ENCODE measurements at regions not wholly inside any gene's neighbourhood (a gene's known extent, or its start where the extent isn't known, plus 50 kb on each side); places are given as distances from the start of the nearest gene placed in this dataset.

- H3K27me3 ChIP-seq (ENCODE audit: control insufficient read depth in 2 of 2, insufficient read depth in 2 of 2, low read length in 2 of 2): peaks cover 0 to 10% of the 10 kb centered on the region in 2 experiments
- intact Hi-C loops (cut with micrococcal nuclease): loop anchor here (10.0 kb wide), 1 partner anchor 291 kb away; no protein-coding TSS in a partner anchor
Observed at GRCh38 chr3:182686033-182686886, 107.0 kb upstream of the ATP11B start.

More at GRCh38 chr3:182686033-182686886, 107.0 kb upstream of the ATP11B start:
- H3K36me3 ChIP-seq (ENCODE audit: control insufficient read depth in 2 of 2, extremely low read depth in 1 of 2, insufficient read depth in 2 of 2, low read length in 2 of 2): no peaks in the 10 kb centered on the region
- H3K4me3 ChIP-seq (replicated peaks in 1 of 3; ENCODE audit: insufficient read depth in 1 of 3, low read depth in 1 of 3, low read length in 3 of 3): no peak overlapping the region
- H3K9me1 ChIP-seq (replicated peaks; ENCODE audit: control insufficient read depth, extremely low read depth, insufficient read depth, low read length): no peaks in the 10 kb centered on the region
- no peak overlapping the region for H3K9ac ChIP-seq (replicated peaks; ENCODE audit: extremely low read depth, insufficient read depth, low read length)
- DNase-seq (ENCODE audit: low read depth, low spot score): peak; percentile 8
- ChIA-PET POLR2A (interaction anchor here (0.6 kb wide), 1 partner anchor 965 kb away, joined by 3 read pairs; no protein-coding TSS in a partner anchor), CTCF (interaction anchor here (0.7 to 6.2 kb wide), 10 partner anchors 8 to 1476 kb away, joined by 3 to 63 read pairs (median 8); no protein-coding TSS in a partner anchor)
- no peaks in the 10 kb centered on the region for H3K9me3 ChIP-seq (replicated peaks; ENCODE audit: control insufficient read depth, insufficient read depth, low read length)
- dilution Hi-C loops (cut with MboI; ENCODE audit: extremely low pct_ligation_motif_present, low sequenced_read_pairs): no loop called here
- H2AFZ ChIP-seq (ENCODE audit: low read depth, low read length): no peak overlapping the region
- no TSS peak for BruUV-seq (replicated peaks)
- no peak overlapping the region for H3K27ac ChIP-seq (ENCODE audit: insufficient read depth, low read depth, low read length)
- H3K79me2 ChIP-seq (ENCODE audit: control insufficient read depth, insufficient read depth, low read length): no peaks in the 10 kb centered on the region
- no peaks in the 10 kb centered on the region for H4K20me1 ChIP-seq (replicated peaks; ENCODE audit: control insufficient read depth, extremely low read depth, insufficient read depth, low read length)
- TF ChIP-seq EZH2 (IDR thresholded peaks at IDR 0.05; ENCODE audit: borderline replicate concordance, low read depth, low read length, severe bottlenecking): no peak
- TF ChIP-seq GATA2 (IDR thresholded peaks at IDR 0.05; ENCODE audit: insufficient read depth, insufficient read length, low read depth, low read length): no peak
- no peak for TF ChIP-seq POLR2A (IDR thresholded peaks at IDR 0.05; ENCODE audit: low read depth, low read length)
- no peak for TF ChIP-seq CTCF (IDR thresholded peaks at IDR 0.05; ENCODE audit: extremely low read depth in 1 of 2, insufficient read depth in 1 of 2, low read depth in 1 of 2, low read length in 2 of 2)
- no peak for TF ChIP-seq POLR2AphosphoS5 (IDR thresholded peaks at IDR 0.05; ENCODE audit: insufficient read depth, low read depth, low read length)
- no peak for TF ChIP-seq MYC (IDR thresholded peaks at IDR 0.05; ENCODE audit: low read depth, low read length)
- TF ChIP-seq MAX (IDR thresholded peaks at IDR 0.05; ENCODE audit: insufficient read depth, insufficient read length): no peak
- TF ChIP-seq FOS (IDR thresholded peaks at IDR 0.05; ENCODE audit: borderline replicate concordance, insufficient read depth, low read length): no peak
- TF ChIP-seq JUN (IDR thresholded peaks at IDR 0.05; ENCODE audit: borderline replicate concordance, insufficient read depth, insufficient read length, low read depth): no peak
- H3K4me1 ChIP-seq (ENCODE audit: control insufficient read depth, extremely low read depth, insufficient read depth, low read length): peaks cover 10% of the 10 kb centered on the region
- no peak for FAIRE-seq
- no peak overlapping the region for H3K4me2 ChIP-seq (ENCODE audit: insufficient read depth, low read length)
